ENCODE measurements at regions not wholly inside any gene's neighbourhood (a gene's known extent, or its start where the extent isn't known, plus 50 kb on each side); places are given as distances from the start of the nearest gene placed in this dataset.

GRCh38 chr12:125677829-125678228, 612.6 kb downstream of the AACS start:
- TF ChIP-seq CTCF (conservative IDR thresholded peaks at IDR 0.05): no peak
- TF ChIP-seq ZFX (IDR thresholded peaks at IDR 0.05): no peak
